Left ventricle myocardium inferior (tissue), 1 donor: ENCODE measurements at regions not wholly inside any gene's neighbourhood (a gene's known extent, or its start where the extent isn't known, plus 50 kb on each side); places are given as distances from the start of the nearest gene placed in this dataset.

ENCODE experiments used
- DNase-seq: peaks from one replicate; pipeline ENCODE4 v3.0.0-alpha.2; 2020
- H3K27ac ChIP-seq: fragments of 200-600 bp; replicated peaks from 2 replicates; pipeline ENCODE4 v1.8.0; 2021
- H3K27me3 ChIP-seq: fragments of 200-600 bp; 2 replicates; pipeline ENCODE4 v1.8.0; 2021; ENCODE audit warnings: low read depth
- H3K36me3 ChIP-seq: fragments of 200-600 bp; 2 replicates; pipeline ENCODE4 v1.8.0; 2021
- H3K4me1 ChIP-seq: fragments of 200-600 bp; 2 replicates; pipeline ENCODE4 v1.8.0; 2021
- H3K4me3 ChIP-seq: fragments of 200-600 bp; 2 replicates; pipeline ENCODE4 v1.8.0; 2021; ENCODE audit warnings: mild to moderate bottlenecking, moderate library complexity
- H3K9me3 ChIP-seq: fragments of 200-600 bp; replicated peaks from 2 replicates; pipeline ENCODE4 v1.8.0; 2021
- intact Hi-C: fragments of 100-400 bp; cut with micrococcal nuclease; formaldehyde crosslinking; loops from one replicate; pipeline ENCODE4 v1.11.0; 2022
- TF ChIP-seq, protein P1 (sequence below): fragments of 200-600 bp; IDR thresholded peaks from 2 replicates; pipeline ENCODE4 v1.8.0; 2021; ENCODE audit warnings: antibody characterized with exemption, mild to moderate bottlenecking, borderline replicate concordance
- donor health status: DM: no; HTN: yes; CAD: no; lungs with severe emphysema.

DNA sequence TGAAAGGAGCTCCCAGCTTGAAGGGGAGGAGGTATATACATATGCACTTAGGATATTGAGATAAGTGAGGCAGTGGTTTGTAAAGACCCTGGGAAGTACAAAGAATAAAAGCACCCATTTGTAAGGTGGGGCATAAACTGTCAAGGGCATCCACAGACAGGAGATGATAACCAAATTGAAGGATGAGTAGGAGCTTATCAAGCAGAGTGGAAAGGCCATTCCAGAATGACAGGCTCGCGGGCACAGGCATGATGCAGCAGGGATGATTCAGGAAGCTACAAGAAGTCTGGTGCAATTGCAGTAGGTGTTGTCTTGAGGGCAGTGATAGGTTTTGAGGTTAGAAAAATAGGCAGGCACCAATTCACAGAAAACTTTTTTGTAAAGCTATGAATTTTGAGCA, 504.8 kb downstream of the PIK3C3 start:
- no peaks in the 10 kb centered on the region for H3K27me3 ChIP-seq
- DNase-seq, result no peak
- H3K4me1 ChIP-seq, result no peaks in the 10 kb centered on the region
- TF ChIP-seq, protein P1, sequence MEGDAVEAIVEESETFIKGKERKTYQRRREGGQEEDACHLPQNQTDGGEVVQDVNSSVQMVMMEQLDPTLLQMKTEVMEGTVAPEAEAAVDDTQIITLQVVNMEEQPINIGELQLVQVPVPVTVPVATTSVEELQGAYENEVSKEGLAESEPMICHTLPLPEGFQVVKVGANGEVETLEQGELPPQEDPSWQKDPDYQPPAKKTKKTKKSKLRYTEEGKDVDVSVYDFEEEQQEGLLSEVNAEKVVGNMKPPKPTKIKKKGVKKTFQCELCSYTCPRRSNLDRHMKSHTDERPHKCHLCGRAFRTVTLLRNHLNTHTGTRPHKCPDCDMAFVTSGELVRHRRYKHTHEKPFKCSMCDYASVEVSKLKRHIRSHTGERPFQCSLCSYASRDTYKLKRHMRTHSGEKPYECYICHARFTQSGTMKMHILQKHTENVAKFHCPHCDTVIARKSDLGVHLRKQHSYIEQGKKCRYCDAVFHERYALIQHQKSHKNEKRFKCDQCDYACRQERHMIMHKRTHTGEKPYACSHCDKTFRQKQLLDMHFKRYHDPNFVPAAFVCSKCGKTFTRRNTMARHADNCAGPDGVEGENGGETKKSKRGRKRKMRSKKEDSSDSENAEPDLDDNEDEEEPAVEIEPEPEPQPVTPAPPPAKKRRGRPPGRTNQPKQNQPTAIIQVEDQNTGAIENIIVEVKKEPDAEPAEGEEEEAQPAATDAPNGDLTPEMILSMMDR, result no peak
- no peaks in the 10 kb centered on the region for H3K36me3 ChIP-seq
- intact Hi-C loops, result no loop called here
- no peak overlapping the region for H3K27ac ChIP-seq
- no peaks in the 10 kb centered on the region for H3K9me3 ChIP-seq
- no peak overlapping the region for H3K4me3 ChIP-seq

DNA sequence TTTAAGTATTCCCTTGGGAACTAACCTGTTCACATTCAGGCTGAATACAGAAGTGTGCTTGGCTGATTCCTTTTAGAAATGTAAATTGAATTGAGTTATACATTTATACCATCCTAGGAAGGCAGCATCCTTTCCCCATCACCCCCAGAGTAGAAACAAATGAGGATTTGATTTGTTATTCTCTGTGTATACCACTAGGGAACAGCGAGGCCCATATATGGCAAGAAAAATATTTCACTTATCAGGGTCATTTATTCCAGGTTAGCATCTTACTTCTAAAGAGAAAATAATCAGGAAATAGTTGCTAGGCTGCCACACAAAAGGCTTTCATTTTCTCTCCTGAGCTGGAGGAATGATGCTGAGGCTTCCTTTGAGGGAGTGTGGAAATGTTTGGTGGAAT, 516.9 kb downstream of the PIK3C3 start:
- Histone ChIP-seq H3K36me3 (no peaks in the 10 kb centered on the region), H3K9me3 (no peaks in the 10 kb centered on the region), H3K27ac (no peak overlapping the region), H3K4me3 (no peak overlapping the region), H3K27me3 (no peaks in the 10 kb centered on the region), H3K4me1 (peaks cover 5% of the 10 kb centered on the region)
- TF ChIP-seq, protein P1, result no peak
- DNase-seq, result no peak
- intact Hi-C loops, result no loop called here

DNA sequence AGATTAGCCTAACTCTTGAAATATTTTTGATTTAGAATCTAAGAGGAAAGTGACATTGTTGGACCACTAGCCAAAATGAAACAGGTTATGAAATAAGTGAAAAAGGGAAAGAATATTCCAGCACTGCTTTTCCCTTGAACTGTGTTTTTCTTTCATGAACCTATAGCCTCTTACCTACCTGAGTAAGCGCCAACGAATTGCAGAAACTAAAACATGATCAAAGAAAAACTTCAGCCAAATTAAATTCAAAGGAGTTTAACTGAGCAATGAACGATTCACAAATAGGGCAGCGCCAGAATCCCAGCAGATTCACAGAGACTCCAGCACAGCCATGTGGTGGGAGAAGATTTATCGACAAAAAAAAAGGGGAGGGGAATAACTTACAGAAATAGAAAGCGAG, 518.6 kb downstream of the PIK3C3 start:
- H3K4me3 ChIP-seq, result no peak overlapping the region
- TF ChIP-seq, protein P1, result no peak
- H3K36me3 ChIP-seq, result no peaks in the 10 kb centered on the region
- DNase-seq, result no peak
- intact Hi-C loops, result no loop called here
- H3K9me3 ChIP-seq, result no peaks in the 10 kb centered on the region
- no peaks in the 10 kb centered on the region for H3K27me3 ChIP-seq
- H3K4me1 ChIP-seq, result peaks cover 5% of the 10 kb centered on the region
- no peak overlapping the region for H3K27ac ChIP-seq

DNA sequence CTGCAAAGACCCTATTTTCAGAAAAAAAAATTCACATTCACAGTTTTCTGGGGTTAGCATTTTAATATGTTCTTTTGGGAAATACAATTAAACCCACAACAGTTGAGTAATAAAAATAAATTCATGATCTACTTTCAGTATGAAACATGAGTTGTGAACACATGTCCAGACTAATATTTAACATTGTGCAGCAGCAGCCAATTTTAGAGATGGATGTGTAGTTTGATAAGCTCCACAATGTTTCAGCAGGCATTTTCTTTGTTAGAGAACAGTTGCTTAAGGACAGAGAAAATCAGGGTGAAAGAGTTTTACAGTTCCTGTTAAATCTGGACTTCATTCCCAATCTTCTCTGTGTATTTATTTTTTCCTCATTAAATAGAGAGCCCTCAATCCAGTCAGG, 519.5 kb downstream of the PIK3C3 start:
- no peak for DNase-seq
- H3K4me1 ChIP-seq, result peaks cover 5% of the 10 kb centered on the region
- TF ChIP-seq, protein P1, result no peak
- H3K27ac ChIP-seq, result no peak overlapping the region
- H3K9me3 ChIP-seq, result no peaks in the 10 kb centered on the region
- no peaks in the 10 kb centered on the region for H3K36me3 ChIP-seq
- intact Hi-C loops, result no loop called here
- no peaks in the 10 kb centered on the region for H3K27me3 ChIP-seq
- H3K4me3 ChIP-seq, result no peak overlapping the region

DNA sequence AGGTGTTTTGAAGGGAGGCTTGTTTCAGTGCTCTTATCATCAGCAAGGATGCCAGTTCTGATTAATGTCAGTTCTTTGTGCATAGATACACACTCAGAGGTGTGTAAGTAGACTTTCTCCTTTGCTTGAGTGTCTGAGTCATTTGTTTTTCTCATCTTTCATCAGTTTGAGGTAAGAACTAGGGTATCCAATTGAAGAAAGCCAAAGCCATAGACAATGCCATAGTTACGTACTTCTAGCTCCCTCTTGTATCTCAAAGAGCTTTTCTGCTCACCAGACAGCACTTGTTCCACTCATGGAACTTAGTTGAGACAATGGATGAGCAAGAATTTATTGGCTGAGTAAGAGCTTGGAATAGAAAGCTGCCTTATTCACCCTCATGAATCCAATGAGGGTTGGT, 520.1 kb downstream of the PIK3C3 start:
- Histone ChIP-seq H3K4me1 (peaks cover 5% of the 10 kb centered on the region), H3K27ac (no peak overlapping the region), H3K27me3 (no peaks in the 10 kb centered on the region), H3K36me3 (no peaks in the 10 kb centered on the region), H3K4me3 (no peak overlapping the region), H3K9me3 (no peaks in the 10 kb centered on the region)
- DNase-seq, result no peak
- intact Hi-C loops, result no loop called here
- TF ChIP-seq, protein P1, result no peak

DNA sequence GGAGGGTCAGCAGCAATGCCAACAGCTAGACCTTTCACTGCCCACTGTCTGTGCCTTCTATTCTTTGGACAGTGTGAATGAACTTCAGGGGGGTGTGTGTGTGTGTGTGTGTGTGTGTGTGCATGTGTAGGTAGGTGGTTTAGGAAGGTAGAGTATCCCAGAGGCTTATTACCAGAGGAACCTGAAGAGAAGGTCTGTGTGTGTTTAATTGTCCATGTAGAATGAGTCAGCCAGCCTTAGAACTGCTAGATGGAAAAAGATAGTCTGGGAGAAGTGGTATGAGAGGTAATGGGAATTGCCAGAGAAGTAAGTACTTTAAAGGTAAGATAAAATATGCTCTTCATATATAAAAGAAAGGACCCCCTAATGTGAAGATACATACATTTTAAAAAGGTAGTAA, 522.2 kb downstream of the PIK3C3 start:
- Histone ChIP-seq H3K36me3 (no peaks in the 10 kb centered on the region), H3K27me3 (no peaks in the 10 kb centered on the region), H3K9me3 (no peaks in the 10 kb centered on the region), H3K27ac (no peak overlapping the region), H3K4me1 (peaks cover 5% of the 10 kb centered on the region), H3K4me3 (no peak overlapping the region)
- DNase-seq, result no peak
- intact Hi-C loops, result no loop called here
- TF ChIP-seq, protein P1, result no peak
